GM19238 (cell line): ENCODE measurements at regions not wholly inside any gene's neighbourhood (a gene's known extent, or its start where the extent isn't known, plus 50 kb on each side); places are given as distances from the start of the nearest gene placed in this dataset.
A peak's percentile ranks its signal among the peaks of the same experiment; 100 is the strongest.

Experiments
- DNase-seq: peaks from one replicate; pipeline ENCODE4 v3.0.0; 2011; ENCODE audit warnings: low spot score; ENCODE audit not compliant: insufficient read length

- DNase-seq, result no peak
Observed at GRCh38 chr6:74645108-74645849, 560.6 kb downstream of the COL12A1 start.

GRCh38 chr6:74642101-74642500, 563.8 kb downstream of the COL12A1 start:
- DNase-seq, result no peak

GRCh38 chr6:74638412-74638811, 567.4 kb downstream of the COL12A1 start:
- no peak for DNase-seq

- no peak for DNase-seq
Observed at GRCh38 chr6:74632196-74632875, 573.5 kb downstream of the COL12A1 start.

- no peak for DNase-seq
Observed at GRCh38 chr6:74631564-74631963, 574.3 kb downstream of the COL12A1 start.

GRCh38 chr6:74626288-74626687, 579.6 kb downstream of the COL12A1 start:
- DNase-seq, result no peak

GRCh38 chr6:74623027-74623426, 582.8 kb downstream of the COL12A1 start:
- DNase-seq, result no peak

GRCh38 chr6:74611220-74611619, 594.6 kb downstream of the COL12A1 start:
- no peak for DNase-seq

GRCh38 chr6:74610352-74610751, 595.5 kb downstream of the COL12A1 start:
- no peak for DNase-seq

- DNase-seq, result no peak
Observed at GRCh38 chr6:74609871-74610270, 596.0 kb downstream of the COL12A1 start.

- DNase-seq, result no peak
Observed at GRCh38 chr6:74607934-74608333, 597.9 kb downstream of the COL12A1 start.

GRCh38 chr6:74607468-74607867, 598.4 kb downstream of the COL12A1 start:
- DNase-seq, result no peak

- DNase-seq, result no peak
Observed at GRCh38 chr6:74606582-74607071, 599.2 kb downstream of the COL12A1 start.

- DNase-seq, result no peak
Observed at GRCh38 chr6:74605922-74606581, 599.8 kb downstream of the COL12A1 start.

GRCh38 chr6:74604279-74604678, 601.6 kb downstream of the COL12A1 start:
- no peak for DNase-seq

- DNase-seq, result no peak
Observed at GRCh38 chr6:74603322-74604076, 602.4 kb downstream of the COL12A1 start.

GRCh38 chr6:74602206-74602605, 603.6 kb downstream of the COL12A1 start:
- no peak for DNase-seq

GRCh38 chr6:74598462-74599393, 607.1 kb downstream of the COL12A1 start:
- peak; percentile 7 for DNase-seq

GRCh38 chr6:74597840-74598239, 608.0 kb downstream of the COL12A1 start:
- DNase-seq, result no peak

GRCh38 chr6:74597266-74597665, 608.6 kb downstream of the COL12A1 start:
- DNase-seq, result no peak
